AG09309 (cell line): ENCODE measurements at regions not wholly inside any gene's neighbourhood (a gene's known extent, or its start where the extent isn't known, plus 50 kb on each side); places are given as distances from the start of the nearest gene placed in this dataset.

Experiments used
- DNase-seq: peaks from one replicate; pipeline ENCODE4 v3.0.0-alpha.2; 2010; ENCODE audit warnings: low read depth
- H3K4me3 ChIP-seq: 2 replicates; pipeline ENCODE4 v1.5.1; 2011; ENCODE audit warnings: mild to moderate bottlenecking, low read depth, low read length, moderate library complexity; ENCODE audit not compliant: control insufficient read depth
- TF ChIP-seq, protein P1 (sequence below): IDR thresholded peaks from 2 replicates; pipeline ENCODE4 v1.5.1; 2011; ENCODE audit warnings: mild to moderate bottlenecking, low read depth, low read length, inconsistent platforms; ENCODE audit not compliant: insufficient read depth, control insufficient read depth; ENCODE audit errors: missing control alignments

DNA sequence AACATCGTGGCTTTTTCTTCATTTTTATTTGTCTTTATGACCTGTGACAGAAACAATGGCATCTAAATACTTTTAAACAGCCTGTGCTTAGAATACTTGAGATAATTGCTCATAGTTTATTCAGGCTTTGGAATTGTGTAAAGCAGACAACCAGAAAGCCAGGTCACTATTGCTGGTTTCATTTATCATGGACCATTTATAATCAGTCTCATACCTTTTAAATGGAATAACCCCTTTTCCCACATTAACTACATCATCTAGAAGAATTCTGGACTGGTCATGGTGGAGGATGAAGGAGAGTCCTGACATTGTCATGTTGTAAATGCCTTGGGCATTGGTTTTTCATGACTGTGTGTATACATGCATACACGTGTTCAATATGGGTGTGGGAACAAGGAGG lies 661.5 kb downstream of the EPM2A start:
- DNase-seq: no peak
- TF ChIP-seq, protein P1, sequence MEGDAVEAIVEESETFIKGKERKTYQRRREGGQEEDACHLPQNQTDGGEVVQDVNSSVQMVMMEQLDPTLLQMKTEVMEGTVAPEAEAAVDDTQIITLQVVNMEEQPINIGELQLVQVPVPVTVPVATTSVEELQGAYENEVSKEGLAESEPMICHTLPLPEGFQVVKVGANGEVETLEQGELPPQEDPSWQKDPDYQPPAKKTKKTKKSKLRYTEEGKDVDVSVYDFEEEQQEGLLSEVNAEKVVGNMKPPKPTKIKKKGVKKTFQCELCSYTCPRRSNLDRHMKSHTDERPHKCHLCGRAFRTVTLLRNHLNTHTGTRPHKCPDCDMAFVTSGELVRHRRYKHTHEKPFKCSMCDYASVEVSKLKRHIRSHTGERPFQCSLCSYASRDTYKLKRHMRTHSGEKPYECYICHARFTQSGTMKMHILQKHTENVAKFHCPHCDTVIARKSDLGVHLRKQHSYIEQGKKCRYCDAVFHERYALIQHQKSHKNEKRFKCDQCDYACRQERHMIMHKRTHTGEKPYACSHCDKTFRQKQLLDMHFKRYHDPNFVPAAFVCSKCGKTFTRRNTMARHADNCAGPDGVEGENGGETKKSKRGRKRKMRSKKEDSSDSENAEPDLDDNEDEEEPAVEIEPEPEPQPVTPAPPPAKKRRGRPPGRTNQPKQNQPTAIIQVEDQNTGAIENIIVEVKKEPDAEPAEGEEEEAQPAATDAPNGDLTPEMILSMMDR: no peak
- no peak overlapping the region for H3K4me3 ChIP-seq

DNA sequence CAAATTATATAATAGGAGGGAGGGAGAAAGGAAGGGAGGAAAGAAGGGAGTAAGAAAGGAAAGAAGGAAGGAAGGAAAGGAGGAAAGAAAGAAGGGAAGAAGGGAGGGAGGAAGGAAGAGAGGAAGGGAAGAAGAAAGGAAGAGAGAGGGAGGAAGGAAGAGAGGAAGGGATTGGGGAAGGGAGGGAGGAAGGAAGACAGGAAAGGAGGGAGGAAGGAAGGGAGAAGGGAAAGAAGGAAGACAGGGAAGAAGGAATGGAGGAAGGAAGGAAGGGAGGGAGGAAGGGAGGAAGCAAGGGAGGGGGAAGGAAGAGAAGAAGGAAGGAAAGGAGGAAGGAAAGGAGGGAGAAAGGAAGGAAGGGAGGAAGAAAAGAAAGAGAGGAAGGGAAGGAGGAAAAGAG lies 660.5 kb downstream of the EPM2A start:
- DNase-seq: no peak
- TF ChIP-seq, protein P1: no peak
- H3K4me3 ChIP-seq: no peak overlapping the region

DNA sequence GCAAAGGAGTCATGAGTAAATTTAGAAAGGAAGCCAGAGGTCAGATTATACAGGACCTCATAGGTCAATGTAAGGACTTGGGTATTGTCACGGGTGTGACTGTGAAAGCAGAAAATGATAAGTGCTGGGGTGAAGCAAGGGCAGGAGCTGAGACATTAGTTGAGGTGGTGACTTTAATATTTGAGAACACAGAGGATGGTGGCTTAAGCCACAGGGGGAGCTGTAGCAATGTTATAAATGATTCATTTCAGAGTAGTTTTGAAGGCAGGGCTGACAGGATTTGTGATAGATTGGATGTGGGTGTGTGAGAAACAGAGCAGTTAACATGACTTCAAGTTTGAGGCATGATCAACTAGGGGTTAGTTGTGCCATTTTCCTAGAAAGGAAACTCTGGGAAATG lies 659.9 kb downstream of the EPM2A start:
- TF ChIP-seq, protein P1: peak; percentile 13
- no peak overlapping the region for H3K4me3 ChIP-seq
- no peak for DNase-seq

DNA sequence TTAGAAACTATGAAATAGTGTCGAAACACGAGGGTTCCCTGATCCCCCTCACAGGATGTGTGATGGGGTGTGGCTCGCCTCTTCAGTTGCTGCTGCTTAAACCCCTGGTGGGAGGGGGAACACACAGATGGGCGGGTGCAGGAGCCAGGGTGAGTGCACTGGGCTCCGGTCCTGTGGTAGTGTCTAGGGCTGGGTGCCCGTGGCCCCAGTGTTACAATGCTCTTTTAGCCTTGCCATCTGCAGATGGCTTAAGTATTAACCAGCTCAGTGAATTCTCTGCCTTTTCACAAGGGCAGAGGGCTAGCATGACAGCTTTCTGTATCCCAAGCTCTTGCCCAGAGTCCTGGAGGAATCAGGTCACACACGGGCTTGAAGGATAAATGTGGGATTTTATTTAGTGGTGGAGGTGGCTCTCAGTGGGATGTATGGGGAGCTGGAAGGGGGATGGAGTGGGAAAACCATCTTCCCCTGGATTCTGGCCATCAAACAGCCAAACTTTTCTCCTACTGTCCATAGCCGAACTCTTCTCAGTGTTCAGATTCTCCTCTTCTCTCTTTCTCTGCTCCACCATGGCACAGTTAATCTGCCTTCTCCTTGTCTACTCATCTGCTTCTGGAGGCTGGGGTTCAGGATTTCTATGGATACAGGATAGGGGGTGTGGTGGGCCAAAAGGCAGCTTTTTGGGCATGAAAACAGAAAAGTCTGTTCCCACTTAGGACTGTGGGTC lies 659.0 kb downstream of the EPM2A start:
- TF ChIP-seq, protein P1: no peak
- H3K4me3 ChIP-seq: no peak overlapping the region
- no peak for DNase-seq

DNA sequence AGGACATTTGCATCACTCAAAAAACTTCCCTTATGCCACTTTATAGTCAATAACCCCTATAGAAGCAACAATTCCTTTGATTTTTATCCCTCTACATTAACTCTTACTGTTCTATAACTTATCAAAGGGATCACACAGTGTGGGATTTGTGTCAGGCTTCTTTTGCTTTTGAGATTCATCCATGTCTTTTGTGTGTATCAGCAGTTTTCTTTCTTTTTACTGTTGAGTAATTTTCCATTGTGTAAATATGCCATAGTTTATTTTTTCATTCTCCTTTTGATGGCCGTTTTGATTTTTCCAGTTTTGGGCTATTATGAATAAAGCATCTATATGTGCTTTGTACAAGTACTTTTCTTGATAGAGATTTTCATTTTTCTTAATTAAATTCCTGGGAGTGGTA lies 657.9 kb downstream of the EPM2A start:
- TF ChIP-seq, protein P1: no peak
- H3K4me3 ChIP-seq: no peak overlapping the region
- DNase-seq: no peak

DNA sequence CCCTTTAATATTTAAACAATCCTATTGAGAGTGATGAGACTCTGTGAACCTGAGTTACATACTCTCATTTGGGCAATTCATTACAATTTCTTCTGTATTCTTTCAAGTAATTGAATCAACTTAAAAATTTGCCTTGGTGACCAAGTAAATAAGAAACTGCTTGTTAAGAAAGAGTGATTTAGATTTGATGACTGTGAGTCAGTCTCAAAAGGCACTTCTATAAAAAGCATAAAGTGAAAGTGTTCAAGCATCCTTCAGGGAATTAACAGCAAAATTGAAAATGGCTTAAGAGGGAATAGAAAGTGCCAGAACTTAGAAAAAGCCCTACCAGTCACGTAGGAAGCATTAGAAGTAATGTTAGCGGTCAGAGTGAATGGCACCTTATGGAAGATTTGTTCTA lies 654.7 kb downstream of the EPM2A start:
- H3K4me3 ChIP-seq: no peak overlapping the region
- no peak for DNase-seq
- TF ChIP-seq, protein P1: no peak
